Hepatocyte (in vitro differentiated cells): ENCODE measurements at regions not wholly inside any gene's neighbourhood (a gene's known extent, or its start where the extent isn't known, plus 50 kb on each side); places are given as distances from the start of the nearest gene placed in this dataset.

Source experiments
- DNase-seq: peaks from one replicate; pipeline ENCODE4 v3.0.0-alpha.2; 2016; ENCODE audit warnings: low spot score
- H2AFZ ChIP-seq: fragments of 200-600 bp; sonication (generic); 2 replicates; pipeline ENCODE4 v1.6.0; 2016; ENCODE audit warnings: antibody characterized with exemption, mild to moderate bottlenecking
- H3K27ac ChIP-seq: fragments of 200-600 bp; sonication (generic); 2 replicates; pipeline ENCODE4 v1.5.1; 2016; ENCODE audit warnings: mild to moderate bottlenecking
- H3K27me3 ChIP-seq: fragments of 200-600 bp; sonication (generic); 2 replicates; pipeline ENCODE4 v1.6.1; 2016
- H3K36me3 ChIP-seq: fragments of 200-600 bp; sonication (generic); replicated peaks from 2 replicates; pipeline ENCODE4 v1.5.1; 2016; ENCODE audit warnings: low read depth; ENCODE audit not compliant: insufficient read depth
- H3K4me1 ChIP-seq: fragments of 200-600 bp; sonication (generic); 2 replicates; pipeline ENCODE4 v1.5.1; 2016; ENCODE audit warnings: mild to moderate bottlenecking, moderate library complexity; ENCODE audit not compliant: insufficient read depth
- H3K4me2 ChIP-seq: fragments of 200-600 bp; sonication (generic); 2 replicates; pipeline ENCODE4 v1.6.0; 2016
- H3K4me3 ChIP-seq: fragments of 200-600 bp; sonication (generic); 2 replicates; pipeline ENCODE4 v1.5.1; 2016; ENCODE audit warnings: mild to moderate bottlenecking
- H3K79me2 ChIP-seq: fragments of 200-600 bp; sonication (generic); 2 replicates; pipeline ENCODE4 v1.6.0; 2017; ENCODE audit warnings: mild to moderate bottlenecking
- H3K9me2 ChIP-seq: fragments of 200-600 bp; sonication (generic); replicated peaks from 2 replicates; pipeline ENCODE4 v1.6.0; 2017; ENCODE audit warnings: mild to moderate bottlenecking; ENCODE audit not compliant: insufficient read depth
- H3K9me3 ChIP-seq: fragments of 200-600 bp; sonication (generic); 2 replicates; pipeline ENCODE4 v1.5.1; 2016; ENCODE audit warnings: low read depth, mild to moderate bottlenecking
- H4K20me1 ChIP-seq: fragments of 200-600 bp; sonication (generic); 2 replicates; pipeline ENCODE4 v1.6.0; 2016; ENCODE audit warnings: mild to moderate bottlenecking; ENCODE audit not compliant: insufficient read depth, poor library complexity, severe bottlenecking
- CTCF ChIP-seq: fragments of 200-600 bp; sonication (generic); IDR thresholded peaks from 2 replicates; pipeline ENCODE4 v1.5.1; 2016; ENCODE audit warnings: antibody characterized with exemption, mild to moderate bottlenecking; ENCODE audit not compliant: poor library complexity
- EZH2 ChIP-seq: fragments of 200-600 bp; sonication (generic); IDR thresholded peaks from 2 replicates; pipeline ENCODE4 v1.6.1; 2016; ENCODE audit warnings: antibody characterized with exemption, mild to moderate bottlenecking, borderline replicate concordance
- EZH2phosphoT487 ChIP-seq: fragments of 200-600 bp; sonication (generic); IDR thresholded peaks from one replicate; pipeline ENCODE4 v1.6.1; 2018; ENCODE audit warnings: antibody characterized with exemption, mild to moderate bottlenecking, low read depth, moderate library complexity; ENCODE audit not compliant: unreplicated experiment, severe bottlenecking
- WGBS: methylation state at CpG from one replicate; pipeline ENCODE4 v1.1.6; 2016; ENCODE audit warnings: low lambda C conversion rate; ENCODE audit errors: missing lambda C conversion rate; 5-methylcytosine and 5-hydroxymethylcytosine counted together

DNA sequence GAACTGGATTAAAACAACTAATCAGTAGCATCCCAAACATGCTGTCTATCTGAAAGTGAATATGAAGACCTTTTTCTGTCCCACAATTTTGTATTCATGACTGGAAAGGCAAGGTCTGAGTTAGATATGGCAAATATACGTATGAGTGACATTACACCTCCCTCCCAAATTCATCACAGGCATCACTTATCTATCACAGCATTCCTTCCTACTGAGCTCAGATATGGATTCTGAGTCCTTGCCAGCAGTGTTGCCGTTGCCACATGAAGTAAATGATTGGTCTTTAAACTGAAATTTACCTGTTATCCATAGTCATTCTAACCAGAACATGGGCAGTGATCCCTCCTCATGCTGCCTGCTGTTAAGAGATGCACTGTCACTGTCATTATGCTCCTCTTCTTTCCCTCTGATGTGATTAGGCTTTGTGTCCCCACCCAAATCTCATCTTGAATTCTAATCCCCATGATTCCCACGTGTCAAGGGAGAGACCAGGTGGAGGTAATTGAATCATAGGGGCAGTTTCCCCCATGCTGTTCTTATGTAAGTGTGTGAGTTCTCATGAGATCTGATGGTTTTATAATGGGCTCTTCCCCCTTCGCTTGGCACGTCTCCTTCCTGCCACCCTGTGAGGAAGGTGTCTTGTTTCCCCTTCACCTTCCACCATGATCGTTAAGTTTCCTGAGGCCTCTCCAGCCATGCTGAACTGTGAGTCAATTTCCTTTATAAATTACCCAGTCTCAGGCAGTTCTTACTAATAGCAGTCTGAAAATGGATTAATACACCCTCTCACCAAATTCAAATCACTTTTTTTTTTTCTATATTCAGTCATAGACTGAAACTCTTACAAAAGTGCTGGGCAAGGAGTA is 288.4 kb downstream of the NUAK1 start:
- H3K9me2 ChIP-seq = no peaks in the 10 kb centered on the region
- WGBS = 73% methylated on average over 6 of the region's 6 CpGs
- TF ChIP-seq CTCF (no peak), EZH2phosphoT487 (no peak), EZH2 (no peak)

DNA sequence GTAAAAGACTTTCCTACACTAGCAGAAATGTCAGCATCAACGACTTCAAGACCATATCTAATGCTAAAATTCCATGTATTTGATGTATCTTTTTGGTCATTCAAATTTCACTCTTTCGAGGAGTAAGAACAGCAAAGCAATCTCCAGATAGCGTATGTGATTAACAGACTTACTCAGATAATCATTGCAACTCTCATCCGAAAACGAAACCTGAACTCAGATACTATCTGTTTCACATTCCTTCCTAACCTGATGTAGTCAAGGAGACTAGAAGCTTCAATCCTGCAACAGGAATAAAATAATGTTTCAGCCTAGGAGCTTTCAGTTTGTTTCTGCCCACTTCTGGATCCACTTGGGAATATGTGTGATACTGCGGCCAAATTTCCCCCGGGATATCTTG is 286.3 kb downstream of the NUAK1 start:
- Histone ChIP-seq H3K4me3 (no peak overlapping the region), H3K4me2 (no peak overlapping the region), H3K9me3 (no peaks in the 10 kb centered on the region), H3K9me2 (no peaks in the 10 kb centered on the region), H3K27me3 (no peaks in the 10 kb centered on the region), H3K79me2 (no peaks in the 10 kb centered on the region), H4K20me1 (no peaks in the 10 kb centered on the region), H2AFZ (no peak overlapping the region), H3K36me3 (no peaks in the 10 kb centered on the region), H3K4me1 (no peaks in the 10 kb centered on the region), H3K27ac (no peak overlapping the region)
- TF ChIP-seq EZH2phosphoT487 (no peak), CTCF (no peak), EZH2 (no peak)
- DNase-seq = no peak
- 61% methylated on average over 7 of the region's 7 CpGs for WGBS

More for the DNA sequence above, 288.4 kb downstream of the NUAK1 start:
- Histone ChIP-seq H2AFZ (no peak overlapping the region), H3K27me3 (no peaks in the 10 kb centered on the region), H3K4me1 (no peaks in the 10 kb centered on the region), H3K36me3 (no peaks in the 10 kb centered on the region), H3K79me2 (no peaks in the 10 kb centered on the region), H3K4me3 (no peak overlapping the region), H3K9me3 (no peaks in the 10 kb centered on the region), H4K20me1 (no peaks in the 10 kb centered on the region), H3K27ac (no peak overlapping the region), H3K4me2 (no peak overlapping the region)
- no peak for DNase-seq

GRCh38 chr12:105852951-105853350 is 285.8 kb downstream of the NUAK1 start:
- no peak overlapping the region for H2AFZ ChIP-seq
- no peaks in the 10 kb centered on the region for H3K79me2 ChIP-seq
- H3K9me2 ChIP-seq = no peaks in the 10 kb centered on the region
- H3K4me1 ChIP-seq = no peaks in the 10 kb centered on the region
- H3K27ac ChIP-seq = no peak overlapping the region
- H3K9me3 ChIP-seq = no peaks in the 10 kb centered on the region
- no peak overlapping the region for H3K4me3 ChIP-seq
- no peak for DNase-seq
- H4K20me1 ChIP-seq = no peaks in the 10 kb centered on the region
- no peaks in the 10 kb centered on the region for H3K36me3 ChIP-seq
- H3K27me3 ChIP-seq = no peaks in the 10 kb centered on the region
- no peak overlapping the region for H3K4me2 ChIP-seq
- whole genome bisulfite sequencing = 88% methylated on average over 2 of the region's 2 CpGs
- TF ChIP-seq EZH2phosphoT487 (no peak), EZH2 (no peak), CTCF (no peak)
